Neuron (in vitro differentiated cells): ENCODE measurements at regions not wholly inside any gene's neighbourhood (a gene's known extent, or its start where the extent isn't known, plus 50 kb on each side); places are given as distances from the start of the nearest gene placed in this dataset.
"Not testable (repeated sequence)": the region's sequence is repeated elsewhere in the genome, so short reads cannot be mapped to it uniquely, and the experiment has no call there.

Source experiments
- H2AFZ ChIP-seq: one replicate; pipeline ENCODE4 v1.6.1; 2013; ENCODE audit warnings: low read depth, mild to moderate bottlenecking, inconsistent platforms, low read length, moderate library complexity
- H3K27me3 ChIP-seq: one replicate; pipeline ENCODE4 v1.6.1; 2013; ENCODE audit warnings: low read length; ENCODE audit not compliant: insufficient read depth
- H3K36me3 ChIP-seq: one replicate; pipeline ENCODE4 v1.6.1; 2013; ENCODE audit warnings: low read length; ENCODE audit not compliant: insufficient read depth
- H3K4me1 ChIP-seq: one replicate; pipeline ENCODE4 v1.6.1; 2013; ENCODE audit warnings: low read length; ENCODE audit not compliant: insufficient read depth
- H3K4me3 ChIP-seq: 2 replicates; pipeline ENCODE4 v1.5.1; 2013; ENCODE audit warnings: mild to moderate bottlenecking, low read length, moderate library complexity
- H3K9me3 ChIP-seq: one replicate; pipeline ENCODE4 v1.6.1; 2013; ENCODE audit warnings: low read length

DNA sequence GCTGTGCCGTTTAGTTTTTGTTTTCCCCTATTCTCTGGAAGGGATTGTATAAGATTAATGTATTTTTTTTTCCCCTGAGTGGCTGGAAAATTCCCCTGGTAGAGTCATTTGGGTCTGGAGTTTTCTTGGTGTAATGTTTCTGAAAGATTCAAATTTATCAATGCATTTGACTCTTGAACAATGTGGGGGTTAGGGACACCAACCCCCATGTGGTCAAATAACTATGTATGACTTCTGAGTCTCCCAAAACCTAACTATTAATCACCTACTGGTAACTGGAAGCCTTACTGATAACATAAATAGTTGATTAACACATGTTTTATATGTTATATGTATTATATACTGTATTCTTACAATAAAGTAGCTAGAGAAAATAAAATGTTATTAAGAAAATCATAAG, 220.1 kb upstream of the PDE3A start:
- Histone ChIP-seq H3K36me3 (no peaks in the 10 kb centered on the region), H3K27me3 (no peaks in the 10 kb centered on the region), H3K9me3 (no peaks in the 10 kb centered on the region), H3K4me3 (no peak overlapping the region), H3K4me1 (no peaks in the 10 kb centered on the region), H2AFZ (no peak overlapping the region)

DNA sequence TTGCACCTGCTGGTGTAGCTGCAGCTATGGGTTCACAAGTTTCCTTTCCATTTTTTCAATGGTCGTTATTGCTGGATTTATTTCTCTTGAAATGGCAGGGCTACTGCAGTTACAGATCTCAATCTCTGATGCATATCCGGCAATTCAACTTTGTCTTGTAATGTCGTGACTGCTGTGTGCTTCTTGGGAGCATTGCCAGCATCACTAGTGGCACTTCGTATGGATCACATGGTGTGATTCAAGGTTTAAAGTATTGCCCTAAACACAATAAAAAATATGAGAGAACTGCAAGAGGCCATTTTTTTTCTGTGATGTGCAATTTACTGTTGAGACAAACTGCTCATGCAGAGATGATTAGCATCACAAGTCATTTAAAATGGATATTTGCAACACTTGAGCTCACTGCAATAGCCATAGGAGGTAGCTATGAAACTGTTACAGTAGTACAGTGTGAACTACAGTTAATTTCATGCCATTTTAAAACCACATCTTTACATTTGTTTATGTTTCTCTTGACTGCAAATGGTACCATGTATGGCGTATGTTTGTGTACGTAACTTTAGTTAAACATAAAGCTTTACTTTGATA, 217.4 kb upstream of the PDE3A start:
- no peaks in the 10 kb centered on the region for H3K27me3 ChIP-seq
- no peaks in the 10 kb centered on the region for H3K36me3 ChIP-seq
- H3K4me3 ChIP-seq = no peak overlapping the region

DNA sequence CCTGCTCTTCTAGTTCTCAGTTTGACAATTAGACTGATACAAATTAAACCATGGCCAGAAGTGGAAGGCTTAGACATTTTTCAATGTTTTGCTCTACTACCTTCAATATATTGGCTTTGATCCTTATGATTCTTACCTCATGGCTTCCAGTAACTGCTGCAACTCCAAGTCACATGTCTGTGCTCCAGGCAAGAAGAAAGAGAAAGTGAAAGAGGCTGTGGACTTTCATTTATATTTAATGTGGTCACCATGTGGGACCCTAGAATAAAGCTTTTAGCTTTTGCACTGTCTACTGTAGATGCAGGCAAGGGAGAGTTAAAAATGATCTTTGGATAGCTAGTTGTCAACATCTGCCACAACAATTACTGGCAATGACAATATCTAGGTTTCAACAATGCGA, 214.3 kb upstream of the PDE3A start:
- H2AFZ ChIP-seq = no peak overlapping the region

More for the DNA sequence above, 217.4 kb upstream of the PDE3A start:
- H2AFZ ChIP-seq = no peak overlapping the region
- no peaks in the 10 kb centered on the region for H3K4me1 ChIP-seq
- no peaks in the 10 kb centered on the region for H3K9me3 ChIP-seq

DNA sequence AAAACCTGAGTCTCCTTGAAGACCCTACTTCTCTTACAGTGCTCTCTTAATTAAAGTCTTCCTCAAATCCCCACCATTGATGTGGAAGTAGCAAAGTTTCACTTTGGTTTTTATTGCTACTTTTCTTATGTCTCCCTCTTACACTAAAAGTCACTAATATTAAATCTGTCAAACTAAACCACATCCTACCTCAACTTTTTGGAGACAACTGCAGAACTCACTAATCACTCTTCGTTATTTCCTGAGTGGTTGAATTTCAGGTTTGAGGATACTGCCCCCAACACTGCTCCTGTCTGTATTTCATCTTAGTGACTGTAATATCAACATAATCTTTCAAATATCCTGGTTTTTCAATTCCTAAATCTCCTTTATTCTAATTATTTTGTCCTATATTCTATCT, 213.0 kb upstream of the PDE3A start:
- H3K4me1 ChIP-seq = no peaks in the 10 kb centered on the region
- no peaks in the 10 kb centered on the region for H3K9me3 ChIP-seq
- H3K27me3 ChIP-seq = no peaks in the 10 kb centered on the region
- H3K36me3 ChIP-seq = no peaks in the 10 kb centered on the region
- no peak overlapping the region for H3K4me3 ChIP-seq
- H2AFZ ChIP-seq = no peak overlapping the region

More for the DNA sequence above, 214.3 kb upstream of the PDE3A start:
- no peak overlapping the region for H3K4me3 ChIP-seq
- no peaks in the 10 kb centered on the region for H3K27me3 ChIP-seq
- H3K36me3 ChIP-seq = no peaks in the 10 kb centered on the region
- no peaks in the 10 kb centered on the region for H3K4me1 ChIP-seq
- H3K9me3 ChIP-seq = no peaks in the 10 kb centered on the region

DNA sequence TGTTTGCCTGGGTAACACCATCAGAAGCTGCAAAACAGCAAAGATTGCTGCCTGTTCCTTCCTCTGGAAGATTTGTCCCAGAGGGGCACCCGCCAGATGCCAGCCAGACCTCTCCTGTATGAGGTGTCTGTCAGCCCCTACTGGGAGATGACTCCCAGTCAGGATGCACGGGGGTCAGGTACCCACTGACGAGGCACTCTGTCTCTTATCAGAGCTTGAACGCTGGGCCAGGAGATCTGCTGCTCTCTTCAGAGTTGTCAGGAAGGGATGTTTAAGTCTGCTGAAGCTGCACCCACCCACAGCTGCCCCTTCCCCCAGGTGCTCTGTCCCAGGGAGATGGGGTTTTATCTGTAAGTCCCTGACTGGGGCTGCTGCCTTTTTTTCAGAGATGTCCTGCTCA, 207.4 kb upstream of the PDE3A start:
- not testable (repeated sequence) for H3K27me3 ChIP-seq, H3K9me3 ChIP-seq, H2AFZ ChIP-seq, H3K4me1 ChIP-seq, H3K4me3 ChIP-seq, H3K36me3 ChIP-seq

DNA sequence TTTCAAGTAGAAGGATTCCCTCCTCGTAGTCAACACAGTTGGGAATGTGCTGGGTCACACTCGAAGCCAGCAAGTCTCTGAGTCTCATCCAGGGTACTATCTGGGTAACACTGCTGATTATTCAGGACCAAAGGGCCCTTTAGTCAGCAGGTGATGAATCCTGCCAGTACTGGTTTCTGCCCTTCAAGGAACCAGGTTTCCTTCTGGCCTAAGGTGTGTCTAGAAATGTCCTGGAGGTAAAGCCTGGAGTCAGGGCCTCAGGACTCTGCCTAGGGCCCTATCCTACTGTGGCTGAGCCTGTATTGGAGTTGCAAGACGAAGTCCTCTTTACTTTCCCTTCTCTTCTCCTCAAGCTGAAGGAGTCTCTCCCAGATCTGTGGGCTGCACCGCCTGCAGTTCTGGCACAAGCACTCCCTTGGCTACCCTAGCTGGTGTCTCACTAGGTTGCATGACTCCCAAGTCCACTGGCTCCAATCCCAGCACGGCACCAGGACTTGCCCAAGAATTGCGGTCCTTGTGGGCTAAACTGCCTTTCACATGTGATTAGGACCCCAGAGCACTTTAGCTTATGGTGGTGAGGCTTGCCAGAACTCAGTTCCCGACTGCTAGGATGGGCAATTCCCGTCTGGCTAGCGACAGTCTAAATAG, 193.7 kb upstream of the PDE3A start:
- no peaks in the 10 kb centered on the region for H3K9me3 ChIP-seq
- no peak overlapping the region for H2AFZ ChIP-seq
- H3K4me3 ChIP-seq = no peak overlapping the region
- no peaks in the 10 kb centered on the region for H3K36me3 ChIP-seq
- no peaks in the 10 kb centered on the region for H3K27me3 ChIP-seq
- no peaks in the 10 kb centered on the region for H3K4me1 ChIP-seq

DNA sequence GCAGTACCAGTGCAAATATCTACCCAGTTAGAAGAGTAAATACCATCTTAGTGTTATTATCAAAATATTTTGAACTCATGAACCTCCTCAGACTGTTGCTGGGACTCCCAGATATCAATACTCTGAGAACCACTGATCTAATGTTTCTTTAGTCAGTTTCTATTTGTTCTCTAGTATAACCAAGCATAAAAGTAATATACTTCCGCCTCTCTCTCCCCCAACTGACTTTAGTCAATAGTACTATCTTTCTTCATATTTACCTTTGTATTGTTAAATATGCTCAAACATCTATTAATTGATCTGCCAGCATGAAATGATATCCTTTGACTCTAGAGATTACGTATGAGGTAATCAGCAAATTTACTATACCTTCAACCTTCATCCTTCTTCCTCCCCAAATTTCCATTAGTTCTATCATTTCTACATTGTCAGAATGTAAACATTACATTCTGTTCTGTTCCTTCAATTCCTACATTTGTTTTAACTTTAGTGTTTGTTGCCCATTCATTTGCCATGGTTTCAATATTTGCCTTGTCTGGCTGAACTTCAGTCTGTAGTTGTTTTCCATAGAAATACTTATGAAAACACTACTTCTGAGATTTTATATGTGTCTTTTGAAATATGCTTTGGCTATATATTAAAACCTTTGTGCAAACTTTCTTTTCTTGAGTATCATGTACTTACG, 192.5 kb upstream of the PDE3A start:
- Histone ChIP-seq H2AFZ (no peak overlapping the region), H3K36me3 (no peaks in the 10 kb centered on the region), H3K4me1 (no peaks in the 10 kb centered on the region), H3K4me3 (no peak overlapping the region), H3K27me3 (no peaks in the 10 kb centered on the region), H3K9me3 (no peaks in the 10 kb centered on the region)

DNA sequence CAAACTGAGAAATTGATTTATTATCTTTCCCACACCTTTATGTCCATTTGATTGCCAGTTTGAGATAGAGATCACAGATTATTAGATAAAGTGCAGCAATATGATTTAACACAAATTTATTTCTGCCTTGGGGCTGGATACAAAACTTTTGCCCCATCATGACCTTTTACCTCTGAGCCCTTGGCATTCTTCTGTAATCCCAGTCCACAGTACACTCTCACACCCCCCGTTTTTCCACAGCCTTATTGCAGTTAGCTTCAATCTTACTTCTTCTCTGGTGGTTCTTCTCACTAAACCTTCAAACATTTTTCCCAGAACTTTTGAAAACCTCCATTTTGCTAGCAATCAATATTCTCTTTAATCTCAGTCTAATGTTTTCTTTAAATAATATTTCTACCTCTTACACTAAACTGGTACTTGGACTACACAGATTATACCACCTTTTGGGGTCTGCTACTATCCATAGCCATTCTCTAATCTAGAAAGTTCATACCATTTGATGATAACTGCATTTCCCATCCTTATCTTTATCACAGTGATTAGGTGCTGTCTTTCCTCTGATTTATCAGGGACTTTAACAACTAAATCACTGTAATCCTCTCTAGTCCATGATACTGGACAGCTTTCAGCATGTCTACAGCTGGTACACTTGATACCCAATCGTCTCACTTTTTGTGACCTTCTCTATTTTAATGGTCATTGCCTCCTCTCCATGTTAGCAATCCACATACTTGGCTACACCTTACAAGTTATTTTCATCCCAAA, 186.7 kb upstream of the PDE3A start:
- Histone ChIP-seq H3K4me3 (no peak overlapping the region), H3K36me3 (no peaks in the 10 kb centered on the region), H2AFZ (no peak overlapping the region), H3K4me1 (no peaks in the 10 kb centered on the region), H3K27me3 (no peaks in the 10 kb centered on the region), H3K9me3 (no peaks in the 10 kb centered on the region)

DNA sequence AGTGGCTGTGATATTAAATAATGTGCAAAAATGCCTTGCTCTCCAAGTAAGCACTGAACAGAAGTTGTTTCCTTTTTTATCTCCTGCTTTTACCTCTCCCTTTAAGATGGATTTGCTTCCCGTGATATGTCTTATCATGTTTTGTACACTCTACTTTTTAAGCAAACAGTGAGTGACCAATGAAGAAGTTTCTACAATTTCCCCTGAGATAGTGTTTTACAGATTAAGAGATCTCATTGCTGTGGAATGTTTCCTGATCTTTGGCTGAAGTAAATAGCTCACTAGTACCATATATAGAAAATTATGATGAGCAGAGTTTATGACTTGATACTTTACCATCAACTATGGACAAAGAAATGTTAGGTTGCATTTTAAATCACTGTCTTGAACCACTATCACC, 184.8 kb upstream of the PDE3A start:
- H3K4me1 ChIP-seq = no peaks in the 10 kb centered on the region
- no peak overlapping the region for H3K4me3 ChIP-seq
- H2AFZ ChIP-seq = no peak overlapping the region
- no peaks in the 10 kb centered on the region for H3K9me3 ChIP-seq
- no peaks in the 10 kb centered on the region for H3K27me3 ChIP-seq
- no peaks in the 10 kb centered on the region for H3K36me3 ChIP-seq

DNA sequence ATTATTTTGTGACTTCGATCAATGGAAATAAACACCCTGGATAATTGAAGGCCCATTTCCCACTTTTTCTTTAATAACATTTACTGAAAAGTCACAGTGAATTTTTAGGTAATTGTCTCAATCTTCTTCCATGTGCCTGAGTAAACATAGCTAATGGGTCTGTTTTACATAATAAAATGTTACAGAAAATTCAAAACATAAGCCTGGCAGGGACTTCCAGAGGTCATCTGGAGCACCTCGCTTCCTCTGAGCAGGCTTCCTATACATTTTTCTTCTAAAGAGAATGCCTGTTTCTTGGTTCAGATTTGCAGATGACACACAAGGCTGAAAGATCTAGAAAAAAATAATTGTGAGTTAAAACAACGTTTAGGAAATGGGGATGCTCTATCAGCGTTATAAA, 183.8 kb upstream of the PDE3A start:
- Histone ChIP-seq H2AFZ (no peak overlapping the region), H3K36me3 (no peaks in the 10 kb centered on the region), H3K27me3 (no peaks in the 10 kb centered on the region), H3K4me1 (no peaks in the 10 kb centered on the region), H3K4me3 (no peak overlapping the region), H3K9me3 (no peaks in the 10 kb centered on the region)

DNA sequence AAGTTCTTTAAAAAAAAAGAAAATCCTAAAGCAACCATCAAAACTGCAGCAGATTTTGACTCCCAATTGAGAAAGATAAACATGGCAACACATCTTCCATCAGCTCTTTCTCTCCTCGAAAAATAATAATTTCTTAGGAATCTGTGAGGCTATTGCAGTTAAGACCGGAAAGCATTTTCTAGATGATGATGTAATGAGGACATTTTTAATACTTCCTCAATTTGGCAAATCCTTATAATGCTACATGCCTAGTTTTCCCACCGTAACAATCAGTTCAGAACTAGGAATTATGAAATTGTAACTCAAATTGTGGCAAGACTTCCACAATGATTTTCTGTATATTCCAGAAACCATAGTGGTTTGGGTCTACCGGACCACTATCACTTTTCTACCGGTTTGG, 180.9 kb upstream of the PDE3A start:
- H2AFZ ChIP-seq = no peak overlapping the region
- no peak overlapping the region for H3K4me3 ChIP-seq
- no peaks in the 10 kb centered on the region for H3K4me1 ChIP-seq
- H3K36me3 ChIP-seq = no peaks in the 10 kb centered on the region
- no peaks in the 10 kb centered on the region for H3K9me3 ChIP-seq
- H3K27me3 ChIP-seq = no peaks in the 10 kb centered on the region

DNA sequence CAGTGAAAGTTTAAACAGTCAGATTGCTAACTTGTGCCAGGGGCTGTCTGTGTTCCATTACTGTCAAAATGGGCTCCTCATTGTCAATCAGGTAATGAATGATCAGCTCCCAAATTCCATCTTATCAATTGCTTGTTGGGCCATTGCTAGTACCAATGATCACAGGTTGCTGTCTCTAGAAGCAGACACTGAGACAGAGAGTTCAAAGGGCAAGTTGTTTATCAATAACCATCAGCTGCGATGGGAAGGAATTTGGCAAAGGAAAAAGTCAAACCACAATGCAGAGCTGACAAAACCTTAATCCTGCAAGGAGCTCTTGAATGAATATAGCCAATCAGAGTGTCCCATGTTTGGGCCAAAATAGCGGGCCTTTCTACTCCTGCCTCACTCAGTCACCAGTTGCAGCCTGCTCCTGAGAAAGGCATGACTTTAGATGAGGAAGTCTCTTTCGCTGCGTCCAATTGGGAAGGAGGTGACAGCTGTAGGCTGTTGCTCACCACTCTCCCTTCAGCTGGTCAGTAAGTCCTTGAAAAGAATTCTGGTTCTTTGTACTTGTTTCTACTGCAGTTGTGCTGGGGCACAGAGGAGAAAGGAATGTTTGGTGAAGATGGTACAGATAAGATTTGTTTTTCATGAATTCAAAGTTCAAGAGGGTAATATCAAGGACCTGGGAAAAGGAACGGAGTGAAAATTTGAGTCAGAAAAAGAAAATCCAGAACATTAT, 179.2 kb upstream of the PDE3A start:
- H3K4me3 ChIP-seq = no peak overlapping the region
- H3K9me3 ChIP-seq = no peaks in the 10 kb centered on the region
- H2AFZ ChIP-seq = no peak overlapping the region
- H3K4me1 ChIP-seq = no peaks in the 10 kb centered on the region
- no peaks in the 10 kb centered on the region for H3K36me3 ChIP-seq
- H3K27me3 ChIP-seq = no peaks in the 10 kb centered on the region

DNA sequence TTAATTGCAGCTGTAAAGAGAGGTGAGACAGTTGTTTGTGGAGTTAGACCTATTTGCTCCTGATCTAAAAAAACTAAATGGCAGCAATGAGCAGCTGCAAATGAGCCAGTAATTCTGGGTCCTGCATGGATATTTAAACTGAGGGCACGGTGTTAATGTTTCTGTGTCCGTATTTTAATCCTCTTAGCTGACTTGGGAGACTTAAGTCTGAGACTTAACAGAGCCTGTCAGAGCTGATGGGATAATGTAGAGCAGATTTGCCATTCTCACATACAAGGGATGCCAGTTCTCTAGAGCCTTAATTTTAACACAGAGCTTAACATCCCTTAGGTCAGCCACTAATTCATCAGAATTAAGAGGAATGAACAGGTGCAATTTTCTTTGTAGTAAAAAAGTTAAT, 178.6 kb upstream of the PDE3A start:
- H3K36me3 ChIP-seq = no peaks in the 10 kb centered on the region
- no peak overlapping the region for H3K4me3 ChIP-seq
- H3K9me3 ChIP-seq = no peaks in the 10 kb centered on the region
- H3K27me3 ChIP-seq = no peaks in the 10 kb centered on the region
- H3K4me1 ChIP-seq = no peaks in the 10 kb centered on the region
- H2AFZ ChIP-seq = no peak overlapping the region
